SK-N-SH (cell line): ENCODE measurements at regions not wholly inside any gene's neighbourhood (a gene's known extent, or its start where the extent isn't known, plus 50 kb on each side); places are given as distances from the start of the nearest gene placed in this dataset.

ENCODE experiments used
- CTCF ChIA-PET: fragments of 300-600, 350-600 bp; formaldehyde crosslinking; extraction: SDS; loops from one replicate; lab custom pipeline; 2021; lab: Yijun Ruan, JAX
- POLR2A ChIA-PET: fragments of 350-600 bp; sonication (Branson Sonifier 250); formaldehyde crosslinking; extraction: SDS; loops from one replicate; lab custom pipeline; 2020; ENCODE audit warnings: antibody characterized with exemption, inconsistent platforms; lab: Yijun Ruan, JAX
- DNase-seq: peaks from one replicate; pipeline ENCODE4 v3.0.0; 2012
- H2AFZ ChIP-seq: fragments of 200-600 bp; sonication (generic); 2 replicates; pipeline ENCODE4 v1.8.1; 2016; ENCODE audit warnings: antibody characterized with exemption, mild to moderate bottlenecking, low read depth
- H3F3A ChIP-seq: fragments of 200-600 bp; sonication (generic); replicated peaks from 2 replicates; pipeline ENCODE3; 2016; ENCODE audit warnings: antibody characterized with exemption, mild to moderate bottlenecking; ENCODE audit not compliant: insufficient read depth
- H3K27ac ChIP-seq, 2 experiments: fragments of 200-500 bp in 1 of 2; fragments of 200-600 bp in 1 of 2; sonication (Bioruptor generic) in 1 of 2; sonication (generic), shearing (Covaris generic) in 1 of 2; 2 replicates each; pipeline versions ENCODE4 v1.5.1 to v1.6.1; 2014 to 2016; ENCODE audit warnings: low read depth in 2 of 2, inconsistent platforms in 1 of 2, low read length in 1 of 2, mild to moderate bottlenecking in 1 of 2, mixed read lengths in 1 of 2
- H3K27me3 ChIP-seq: fragments of 200-600 bp; sonication (generic), shearing (Covaris generic); 2 replicates; pipeline ENCODE4 v1.6.1; 2016; ENCODE audit warnings: mixed run types; ENCODE audit not compliant: insufficient read depth
- H3K36me3 ChIP-seq, 2 experiments: fragments of 200-500 bp in 1 of 2; fragments of 200-600 bp in 1 of 2; sonication (Bioruptor generic) in 1 of 2; sonication (generic) in 1 of 2; replicated peaks in 1 of 2; 2 replicates each; pipeline versions ENCODE3 to v1.5.1; 2014 to 2016; ENCODE audit warnings: low read length in 1 of 2, mild to moderate bottlenecking in 1 of 2; ENCODE audit not compliant: insufficient read depth in 2 of 2, control insufficient read depth in 1 of 2
- H3K4me1 ChIP-seq, 2 experiments: fragments of 200-500 bp in 1 of 2; fragments of 200-600 bp in 1 of 2; sonication (Bioruptor generic) in 1 of 2; sonication (generic), shearing (Covaris generic) in 1 of 2; 2 replicates each; pipeline versions ENCODE4 v1.5.1 to v1.6.1; 2014 to 2016; ENCODE audit warnings: low read depth in 1 of 2, low read length in 1 of 2, mixed run types in 1 of 2; ENCODE audit not compliant: insufficient read depth in 2 of 2, control insufficient read depth in 1 of 2
- H3K4me2 ChIP-seq: fragments of 200-600 bp; sonication (generic), shearing (Covaris generic); 2 replicates; pipeline ENCODE4 v1.6.1; 2017; ENCODE audit warnings: mixed run types
- H3K4me3 ChIP-seq, 2 experiments: fragments of 200-500 bp in 1 of 2; fragments of 200-600 bp in 1 of 2; sonication (Bioruptor generic) in 1 of 2; sonication (generic), shearing (Covaris generic) in 1 of 2; 2 replicates each; pipeline versions ENCODE4 v1.5.1 to v1.8.1; 2014 to 2016; ENCODE audit warnings: low read depth in 2 of 2, inconsistent platforms in 1 of 2, low read length in 1 of 2, mild to moderate bottlenecking in 1 of 2, mixed read lengths in 1 of 2, moderate library complexity in 1 of 2
- H3K79me2 ChIP-seq: fragments of 200-600 bp; sonication (generic); 2 replicates; pipeline ENCODE4 v1.8.1; 2017; ENCODE audit warnings: mild to moderate bottlenecking; ENCODE audit not compliant: insufficient read depth
- H3K9ac ChIP-seq: fragments of 200-600 bp; sonication (generic); 2 replicates; pipeline ENCODE4 v1.6.1; 2017; ENCODE audit warnings: mixed run types
- H3K9me2 ChIP-seq: fragments of 200-600 bp; sonication (generic); 2 replicates; pipeline ENCODE4 v1.6.1; 2017; ENCODE audit warnings: mixed run types
- H3K9me3 ChIP-seq: fragments of 200-600 bp; sonication (generic); 2 replicates; pipeline ENCODE4 v1.6.1; 2017; ENCODE audit warnings: mixed run types, mild to moderate bottlenecking, moderate library complexity
- H4K20me1 ChIP-seq: fragments of 200-600 bp; sonication (generic); 2 replicates; pipeline ENCODE4 v1.6.1; 2017; ENCODE audit warnings: mild to moderate bottlenecking, mixed run types; ENCODE audit not compliant: insufficient read depth
- CHD2 ChIP-seq: fragments of 150-350 bp; IDR thresholded peaks from 2 replicates; pipeline ENCODE4 v1.6.1; 2018; ENCODE audit warnings: low read length; ENCODE audit not compliant: partially characterized antibody
- CTCF ChIP-seq: fragments of 200-600 bp; sonication (generic); IDR thresholded peaks from 2 replicates; pipeline ENCODE4 v1.6.1; 2017; ENCODE audit warnings: antibody characterized with exemption, mild to moderate bottlenecking, moderate library complexity
- ELF1 ChIP-seq: IDR thresholded peaks from 2 replicates; pipeline ENCODE4 v1.4.0; 2012
- EZH2phosphoT487 ChIP-seq: fragments of 200-600 bp; sonication (generic); IDR thresholded peaks from 2 replicates; pipeline ENCODE4 v1.6.1; 2017; ENCODE audit warnings: low read depth, mixed run types, mild to moderate bottlenecking, antibody characterized with exemption, moderate library complexity, borderline replicate concordance
- FOSL2 ChIP-seq: IDR thresholded peaks from 2 replicates; pipeline ENCODE4 v1.4.0; 2012; ENCODE audit warnings: low read depth, mild to moderate bottlenecking, moderate library complexity, borderline replicate concordance
- FOXJ3 ChIP-seq: sonication (generic); formaldehyde crosslinking; IDR thresholded peaks from 2 replicates; pipeline ENCODE4 v1.5.1; 2020; ENCODE audit warnings: mild to moderate bottlenecking, missing genetic modification reagents
- FOXM1 ChIP-seq: IDR thresholded peaks from 2 replicates; pipeline ENCODE4 v1.4.0; 2012; ENCODE audit warnings: low read depth, mild to moderate bottlenecking
- GABPA ChIP-seq: IDR thresholded peaks from 2 replicates; pipeline ENCODE4 v1.4.0; 2012; ENCODE audit warnings: low read depth, mild to moderate bottlenecking
- GATA2 ChIP-seq: sonication (generic); formaldehyde crosslinking; IDR thresholded peaks from 2 replicates; pipeline ENCODE4 v1.5.0; 2020; ENCODE audit warnings: mild to moderate bottlenecking, missing genetic modification reagents
- MAX ChIP-seq: IDR thresholded peaks from 2 replicates; pipeline ENCODE4 v1.4.0; 2012; ENCODE audit warnings: low read depth
- NFIC ChIP-seq: IDR thresholded peaks from 2 replicates; pipeline ENCODE4 v1.4.0; 2012; ENCODE audit warnings: borderline replicate concordance
- NRF1 ChIP-seq: IDR thresholded peaks from 2 replicates; pipeline ENCODE4 v1.6.1; 2012; ENCODE audit warnings: low read depth, mild to moderate bottlenecking, low read length
- POLR2AphosphoS5 ChIP-seq: IDR thresholded peaks from 2 replicates; pipeline ENCODE4 v1.6.1; 2012; ENCODE audit warnings: low read depth, low read length
- RAD21 ChIP-seq: IDR thresholded peaks from 2 replicates; pipeline ENCODE4 v1.6.1; 2012; ENCODE audit warnings: mild to moderate bottlenecking, low read length
- RCOR1 ChIP-seq: fragments of 150-350 bp; IDR thresholded peaks from 2 replicates; pipeline ENCODE4 v1.6.1; 2017; ENCODE audit warnings: antibody characterized with exemption, low read length
- SIN3A ChIP-seq: IDR thresholded peaks from 2 replicates; pipeline ENCODE4 v1.6.1; 2012; ENCODE audit warnings: low read depth, mild to moderate bottlenecking, low read length, moderate library complexity, borderline replicate concordance
- SMC3 ChIP-seq: IDR thresholded peaks from 2 replicates; pipeline ENCODE4 v1.6.1; 2012; ENCODE audit warnings: low read depth, low read length, improper control_type of control experiment
- TEAD4 ChIP-seq: IDR thresholded peaks from 2 replicates; pipeline ENCODE4 v1.4.0; 2012; ENCODE audit warnings: mild to moderate bottlenecking, borderline replicate concordance; ENCODE audit not compliant: insufficient read depth
- USF2 ChIP-seq: fragments of 150-350 bp; IDR thresholded peaks from 2 replicates; pipeline ENCODE4 v1.6.1; 2017; ENCODE audit warnings: antibody characterized with exemption, low read length, low read depth, borderline replicate concordance
- YY1 ChIP-seq: IDR thresholded peaks from 2 replicates; pipeline ENCODE4 v1.4.0; 2012; ENCODE audit warnings: low read depth, mild to moderate bottlenecking
- WGBS: methylation state at CpG from one replicate; pipeline ENCODE4 v1.1.6; 2017; ENCODE audit warnings: low lambda C conversion rate; 5-methylcytosine and 5-hydroxymethylcytosine counted together
- TF ChIP-seq, protein P1 (sequence below): IDR thresholded peaks from 2 replicates; pipeline ENCODE4; 2012
- TF ChIP-seq, protein P2 (sequence below): IDR thresholded peaks from 2 replicates; pipeline ENCODE4 v1.4.0; 2012; ENCODE audit warnings: low read depth, borderline replicate concordance
- TF ChIP-seq, protein P3 (sequence below): fragments of 150-350 bp; IDR thresholded peaks from 2 replicates; pipeline ENCODE4 v1.6.1; 2016; ENCODE audit warnings: mild to moderate bottlenecking, low read depth, low read length
- TF ChIP-seq, protein P4 (sequence below): IDR thresholded peaks from 2 replicates; pipeline ENCODE4 v1.4.0; 2012; ENCODE audit warnings: low read depth, borderline replicate concordance

GRCh38 chr17:77308861-77309726 lies 168.3 kb downstream of the SEC14L1 start:
- peak overlapping the region; percentile 80 to 99 for H3K27ac ChIP-seq
- H3K9me2 ChIP-seq = no peaks in the 10 kb centered on the region
- peaks cover 25% of the 10 kb centered on the region for H3F3A ChIP-seq
- peak overlapping the region in 1 of 2 experiments; percentile 1; a peak in 1 of 4 replicates for H3K4me3 ChIP-seq
- H4K20me1 ChIP-seq = no peaks in the 10 kb centered on the region
- H3K9me3 ChIP-seq = no peaks in the 10 kb centered on the region
- ChIA-PET POLR2A (interaction anchor here (0.7 to 2.6 kb wide), 7 partner anchors 22 to 116 kb away, joined by 3 to 12 read pairs (median 3); no protein-coding TSS in a partner anchor), CTCF (interaction anchor here (0.5 to 3.8 kb wide), 16 partner anchors 13 to 253 kb away, joined by 3 to 19 read pairs (median 4); no protein-coding TSS in a partner anchor)
- H3K79me2 ChIP-seq = no peaks in the 10 kb centered on the region; the same call in 1 of the 2 replicates
- H3K36me3 ChIP-seq = peaks cover 0 to 11% of the 10 kb centered on the region in 2 experiments
- H3K9ac ChIP-seq = peak overlapping the region; percentile 31; the same call in 1 of the 2 replicates
- peak overlapping the region; percentile 30; the same call in 1 of the 2 replicates for H2AFZ ChIP-seq
- peak; percentile 87 for DNase-seq
- H3K27me3 ChIP-seq = no peaks in the 10 kb centered on the region
- H3K4me1 ChIP-seq = peaks cover 51 to 84% of the 10 kb centered on the region in 2 experiments
- 32% methylated on average over 18 of the region's 18 CpGs for WGBS
- peak overlapping the region; percentile 61 for H3K4me2 ChIP-seq
- no peak; the same call in 1 of the 2 replicates for TF ChIP-seq MAX
- TF ChIP-seq, protein P1, sequence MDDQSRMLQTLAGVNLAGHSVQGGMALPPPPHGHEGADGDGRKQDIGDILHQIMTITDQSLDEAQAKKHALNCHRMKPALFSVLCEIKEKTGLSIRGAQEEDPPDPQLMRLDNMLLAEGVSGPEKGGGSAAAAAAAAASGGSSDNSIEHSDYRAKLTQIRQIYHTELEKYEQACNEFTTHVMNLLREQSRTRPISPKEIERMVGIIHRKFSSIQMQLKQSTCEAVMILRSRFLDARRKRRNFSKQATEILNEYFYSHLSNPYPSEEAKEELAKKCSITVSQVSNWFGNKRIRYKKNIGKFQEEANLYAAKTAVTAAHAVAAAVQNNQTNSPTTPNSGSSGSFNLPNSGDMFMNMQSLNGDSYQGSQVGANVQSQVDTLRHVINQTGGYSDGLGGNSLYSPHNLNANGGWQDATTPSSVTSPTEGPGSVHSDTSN = peak; percentile 53
- TF ChIP-seq USF2 = no peak
- TF ChIP-seq, protein P2, sequence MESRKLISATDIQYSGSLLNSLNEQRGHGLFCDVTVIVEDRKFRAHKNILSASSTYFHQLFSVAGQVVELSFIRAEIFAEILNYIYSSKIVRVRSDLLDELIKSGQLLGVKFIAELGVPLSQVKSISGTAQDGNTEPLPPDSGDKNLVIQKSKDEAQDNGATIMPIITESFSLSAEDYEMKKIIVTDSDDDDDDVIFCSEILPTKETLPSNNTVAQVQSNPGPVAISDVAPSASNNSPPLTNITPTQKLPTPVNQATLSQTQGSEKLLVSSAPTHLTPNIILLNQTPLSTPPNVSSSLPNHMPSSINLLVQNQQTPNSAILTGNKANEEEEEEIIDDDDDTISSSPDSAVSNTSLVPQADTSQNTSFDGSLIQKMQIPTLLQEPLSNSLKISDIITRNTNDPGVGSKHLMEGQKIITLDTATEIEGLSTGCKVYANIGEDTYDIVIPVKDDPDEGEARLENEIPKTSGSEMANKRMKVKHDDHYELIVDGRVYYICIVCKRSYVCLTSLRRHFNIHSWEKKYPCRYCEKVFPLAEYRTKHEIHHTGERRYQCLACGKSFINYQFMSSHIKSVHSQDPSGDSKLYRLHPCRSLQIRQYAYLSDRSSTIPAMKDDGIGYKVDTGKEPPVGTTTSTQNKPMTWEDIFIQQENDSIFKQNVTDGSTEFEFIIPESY = no peak
- TF ChIP-seq TEAD4 = no peak
- TF ChIP-seq FOXM1 = no peak
- TF ChIP-seq POLR2AphosphoS5 = peak; percentile 52
- TF ChIP-seq RAD21 = no peak
- peak; percentile 75 for TF ChIP-seq NFIC
- peak; percentile 90 for TF ChIP-seq CHD2
- 0 out of 2 replicates have a peak, but pooled peaks have one; percentile 1 for TF ChIP-seq SMC3
- peak; percentile 64 for TF ChIP-seq GATA2 (CRISPR knock-in tag)
- peak; percentile 84; the same call in 1 of the 2 replicates for TF ChIP-seq FOSL2
- TF ChIP-seq, protein P3, sequence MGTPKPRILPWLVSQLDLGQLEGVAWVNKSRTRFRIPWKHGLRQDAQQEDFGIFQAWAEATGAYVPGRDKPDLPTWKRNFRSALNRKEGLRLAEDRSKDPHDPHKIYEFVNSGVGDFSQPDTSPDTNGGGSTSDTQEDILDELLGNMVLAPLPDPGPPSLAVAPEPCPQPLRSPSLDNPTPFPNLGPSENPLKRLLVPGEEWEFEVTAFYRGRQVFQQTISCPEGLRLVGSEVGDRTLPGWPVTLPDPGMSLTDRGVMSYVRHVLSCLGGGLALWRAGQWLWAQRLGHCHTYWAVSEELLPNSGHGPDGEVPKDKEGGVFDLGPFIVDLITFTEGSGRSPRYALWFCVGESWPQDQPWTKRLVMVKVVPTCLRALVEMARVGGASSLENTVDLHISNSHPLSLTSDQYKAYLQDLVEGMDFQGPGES = no peak
- TF ChIP-seq YY1 = no peak
- no peak for TF ChIP-seq FOXJ3 (CRISPR knock-in tag)
- no peak for TF ChIP-seq EZH2phosphoT487
- TF ChIP-seq, protein P4, sequence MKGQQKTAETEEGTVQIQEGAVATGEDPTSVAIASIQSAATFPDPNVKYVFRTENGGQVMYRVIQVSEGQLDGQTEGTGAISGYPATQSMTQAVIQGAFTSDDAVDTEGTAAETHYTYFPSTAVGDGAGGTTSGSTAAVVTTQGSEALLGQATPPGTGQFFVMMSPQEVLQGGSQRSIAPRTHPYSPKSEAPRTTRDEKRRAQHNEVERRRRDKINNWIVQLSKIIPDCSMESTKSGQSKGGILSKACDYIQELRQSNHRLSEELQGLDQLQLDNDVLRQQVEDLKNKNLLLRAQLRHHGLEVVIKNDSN = peak; percentile 57; the same call in 1 of the 2 replicates
- TF ChIP-seq SIN3A = 0 out of 2 replicates have a peak, but pooled peaks have one; percentile 4
- TF ChIP-seq CTCF = no peak
- TF ChIP-seq NRF1 = no peak
- no peak for TF ChIP-seq GABPA
- no peak for TF ChIP-seq ELF1
- TF ChIP-seq RCOR1 = peak; percentile 35; the same call in 1 of the 2 replicates
